Mesothelial cell of epicardium (in vitro differentiated cells): ENCODE measurements at regions not wholly inside any gene's neighbourhood (a gene's known extent, or its start where the extent isn't known, plus 50 kb on each side); places are given as distances from the start of the nearest gene placed in this dataset.
A peak's percentile ranks its signal among the peaks of the same experiment; 100 is the strongest.

Source experiments
- DNase-seq, 2 experiments: peaks; one replicate each; pipeline ENCODE4 v3.0.0; 2021; ENCODE audit warnings: low spot score in 2 of 2; ENCODE audit not compliant: unreplicated experiment in 2 of 2
- H3K27ac Mint-ChIP-seq: 2 replicates; pipeline ENCODE4 v1.8.0; 2021; ENCODE audit warnings: mixed read lengths
- H3K27me3 Mint-ChIP-seq: 2 replicates; pipeline ENCODE4 v1.8.0; 2021; ENCODE audit warnings: low read depth, mixed read lengths
- H3K36me3 Mint-ChIP-seq: 2 replicates; pipeline ENCODE4 v1.8.0; 2021; ENCODE audit warnings: mixed read lengths
- H3K4me1 Mint-ChIP-seq: 2 replicates; pipeline ENCODE4 v1.8.0; 2021; ENCODE audit warnings: mixed read lengths
- H3K4me3 Mint-ChIP-seq: 2 replicates; pipeline ENCODE4 v1.8.0; 2021; ENCODE audit warnings: mild to moderate bottlenecking, moderate library complexity, mixed read lengths
- H3K9me3 Mint-ChIP-seq: 2 replicates; pipeline ENCODE4 v1.8.0; 2021; ENCODE audit warnings: mixed read lengths
- TF ChIP-seq, protein P1 (sequence below): fragments of 200-600 bp; sonication (generic); IDR thresholded peaks from one replicate; pipeline ENCODE4 v1.5.0; 2021; ENCODE audit warnings: antibody characterized with exemption; ENCODE audit not compliant: unreplicated experiment

DNA sequence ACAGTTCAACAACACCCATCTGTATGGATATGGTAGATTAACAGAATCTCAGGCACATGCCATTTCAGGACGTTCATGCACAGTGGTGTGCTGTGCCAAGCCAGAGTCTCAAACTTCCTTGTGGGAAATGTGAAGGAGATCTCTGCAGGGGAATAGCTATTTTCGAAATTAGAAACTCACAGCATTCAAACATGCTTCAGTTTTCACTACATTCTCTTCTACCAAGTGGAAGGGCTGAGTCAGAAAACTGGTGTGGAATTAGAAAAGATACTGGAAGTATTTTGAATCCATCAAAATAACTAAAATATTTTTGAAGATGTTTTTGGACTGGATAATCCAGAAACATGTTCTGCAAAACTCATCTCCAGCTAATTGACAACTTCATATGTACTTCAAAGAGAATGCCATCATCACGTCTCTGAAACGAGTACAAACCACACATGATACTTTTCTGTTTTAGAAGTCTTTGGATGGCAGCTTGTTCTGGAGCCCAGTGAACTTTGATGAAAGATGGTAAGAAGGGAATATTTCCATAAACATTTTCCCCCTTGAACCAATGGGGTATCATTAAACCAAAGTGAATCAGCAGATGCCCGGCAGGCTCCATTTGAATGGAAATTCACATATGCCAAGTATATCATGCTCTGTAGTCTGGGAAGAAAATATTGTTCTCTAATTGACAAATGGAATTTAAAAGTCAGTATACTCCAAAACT, 616.3 kb upstream of the IGFBP3 start:
- H3K27me3 Mint-ChIP-seq, result no peaks in the 10 kb centered on the region

DNA sequence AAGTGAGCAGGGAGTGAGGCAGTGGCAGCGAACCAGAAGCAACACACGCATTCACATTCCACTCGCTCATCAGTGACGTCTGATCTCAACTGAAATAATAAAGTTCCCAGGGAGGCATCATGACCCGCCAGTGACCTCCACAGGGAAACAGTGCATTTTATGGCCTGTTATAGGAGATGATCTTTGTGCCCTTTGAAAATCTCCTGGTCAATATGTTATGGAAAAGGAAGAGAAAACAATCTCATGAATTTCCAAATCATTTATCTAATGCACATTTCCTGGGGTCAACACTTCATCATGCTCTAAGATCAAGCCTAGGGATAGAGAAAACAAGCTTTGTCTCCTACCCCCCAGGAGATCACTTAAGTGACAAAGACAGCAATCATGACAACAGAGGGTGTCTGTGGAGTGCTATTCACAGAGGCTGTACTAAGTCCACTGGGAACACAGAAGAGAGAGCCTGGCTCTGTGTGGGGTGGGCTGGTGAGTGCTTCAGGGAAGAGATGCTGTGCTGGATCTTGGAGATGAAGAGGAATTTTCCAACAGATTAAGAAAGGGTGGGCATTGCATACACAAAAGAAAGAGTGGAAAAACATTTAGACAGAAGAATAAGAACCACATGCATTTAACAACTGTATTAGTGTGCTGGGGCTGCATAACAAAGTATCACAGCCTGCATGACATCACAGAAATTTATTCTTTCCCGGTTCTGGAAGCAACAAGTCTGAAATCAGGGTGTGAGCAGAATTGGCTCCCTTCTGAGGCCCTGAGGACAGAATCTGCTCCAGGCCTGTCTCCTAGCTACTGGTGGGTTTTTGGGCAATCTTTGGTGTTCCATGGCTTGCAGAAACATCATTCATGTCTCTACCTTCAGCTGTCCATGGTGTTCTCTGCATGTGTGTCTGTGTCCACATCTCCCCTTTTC, 613.9 kb upstream of the IGFBP3 start:
- H3K4me1 Mint-ChIP-seq, result peaks cover 43% of the 10 kb centered on the region
- H3K9me3 Mint-ChIP-seq, result peaks cover 23% of the 10 kb centered on the region
- peak overlapping the region; percentile 91 for H3K27ac Mint-ChIP-seq
- DNase-seq, result no peak
- no peaks in the 10 kb centered on the region for H3K27me3 Mint-ChIP-seq
- H3K4me3 Mint-ChIP-seq, result no peak overlapping the region
- H3K36me3 Mint-ChIP-seq, result peaks cover 41% of the 10 kb centered on the region
- TF ChIP-seq, protein P1, sequence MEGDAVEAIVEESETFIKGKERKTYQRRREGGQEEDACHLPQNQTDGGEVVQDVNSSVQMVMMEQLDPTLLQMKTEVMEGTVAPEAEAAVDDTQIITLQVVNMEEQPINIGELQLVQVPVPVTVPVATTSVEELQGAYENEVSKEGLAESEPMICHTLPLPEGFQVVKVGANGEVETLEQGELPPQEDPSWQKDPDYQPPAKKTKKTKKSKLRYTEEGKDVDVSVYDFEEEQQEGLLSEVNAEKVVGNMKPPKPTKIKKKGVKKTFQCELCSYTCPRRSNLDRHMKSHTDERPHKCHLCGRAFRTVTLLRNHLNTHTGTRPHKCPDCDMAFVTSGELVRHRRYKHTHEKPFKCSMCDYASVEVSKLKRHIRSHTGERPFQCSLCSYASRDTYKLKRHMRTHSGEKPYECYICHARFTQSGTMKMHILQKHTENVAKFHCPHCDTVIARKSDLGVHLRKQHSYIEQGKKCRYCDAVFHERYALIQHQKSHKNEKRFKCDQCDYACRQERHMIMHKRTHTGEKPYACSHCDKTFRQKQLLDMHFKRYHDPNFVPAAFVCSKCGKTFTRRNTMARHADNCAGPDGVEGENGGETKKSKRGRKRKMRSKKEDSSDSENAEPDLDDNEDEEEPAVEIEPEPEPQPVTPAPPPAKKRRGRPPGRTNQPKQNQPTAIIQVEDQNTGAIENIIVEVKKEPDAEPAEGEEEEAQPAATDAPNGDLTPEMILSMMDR, result no peak

More for the DNA sequence above, 616.3 kb upstream of the IGFBP3 start:
- DNase-seq, result no peak
- peaks cover 20% of the 10 kb centered on the region for H3K36me3 Mint-ChIP-seq
- H3K27ac Mint-ChIP-seq, result peak overlapping the region; percentile 91
- H3K4me1 Mint-ChIP-seq, result peaks cover 53% of the 10 kb centered on the region
- H3K9me3 Mint-ChIP-seq, result peaks cover 7% of the 10 kb centered on the region
- H3K4me3 Mint-ChIP-seq, result no peak overlapping the region
- TF ChIP-seq, protein P1, result no peak

DNA sequence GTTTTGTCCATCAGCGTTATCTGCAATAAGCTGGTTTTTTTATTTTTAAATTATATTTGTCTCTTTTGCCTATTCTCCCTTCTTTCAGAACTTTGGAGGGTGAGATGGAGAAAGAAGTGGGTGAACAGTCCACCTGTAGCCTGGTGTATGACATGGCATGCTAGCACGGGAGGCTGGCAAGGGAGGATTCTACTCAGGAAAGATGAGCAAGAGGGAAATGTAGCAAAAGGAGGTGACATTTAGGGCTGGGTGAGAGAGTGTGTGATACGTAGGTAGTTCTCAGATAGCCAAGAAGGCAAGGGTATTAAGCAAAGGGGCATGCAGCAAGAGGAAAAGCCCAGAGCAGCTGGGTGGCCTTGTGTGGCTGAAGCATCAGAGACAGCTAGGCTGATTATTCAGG, 612.9 kb upstream of the IGFBP3 start:
- Mint-ChIP-seq H3K4me3 (no peak overlapping the region), H3K9me3 (peaks cover 28% of the 10 kb centered on the region), H3K27ac (peak overlapping the region; percentile 91), H3K4me1 (peaks cover 43% of the 10 kb centered on the region), H3K36me3 (peaks cover 42% of the 10 kb centered on the region), H3K27me3 (no peaks in the 10 kb centered on the region)
- no peak for DNase-seq
- TF ChIP-seq, protein P1, result no peak

DNA sequence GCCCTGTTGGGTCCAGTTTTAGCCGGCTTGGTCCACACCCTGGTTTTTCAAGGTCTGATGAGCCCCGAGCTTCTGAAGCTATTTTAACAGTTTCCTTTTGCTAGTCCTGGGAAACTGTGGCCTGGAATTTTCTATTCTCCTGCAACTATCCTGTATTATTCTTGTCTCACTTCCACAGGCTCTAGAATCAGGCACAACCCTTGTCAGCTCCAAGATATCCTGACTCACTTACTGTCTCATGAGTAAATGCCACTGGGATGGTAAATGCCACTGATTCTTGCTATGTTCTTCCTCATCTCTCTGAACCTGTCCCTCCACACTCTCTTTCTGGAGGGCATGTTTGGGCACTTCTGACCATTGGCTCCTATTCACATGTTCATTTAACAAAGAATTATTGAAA, 611.5 kb upstream of the IGFBP3 start:
- DNase-seq, result no peak
- TF ChIP-seq, protein P1, result no peak
- H3K4me3 Mint-ChIP-seq, result no peak overlapping the region
- H3K9me3 Mint-ChIP-seq, result peaks cover 36% of the 10 kb centered on the region
- no peaks in the 10 kb centered on the region for H3K27me3 Mint-ChIP-seq
- peaks cover 50% of the 10 kb centered on the region for H3K36me3 Mint-ChIP-seq
- H3K4me1 Mint-ChIP-seq, result peaks cover 37% of the 10 kb centered on the region
- H3K27ac Mint-ChIP-seq, result peak overlapping the region; percentile 65

DNA sequence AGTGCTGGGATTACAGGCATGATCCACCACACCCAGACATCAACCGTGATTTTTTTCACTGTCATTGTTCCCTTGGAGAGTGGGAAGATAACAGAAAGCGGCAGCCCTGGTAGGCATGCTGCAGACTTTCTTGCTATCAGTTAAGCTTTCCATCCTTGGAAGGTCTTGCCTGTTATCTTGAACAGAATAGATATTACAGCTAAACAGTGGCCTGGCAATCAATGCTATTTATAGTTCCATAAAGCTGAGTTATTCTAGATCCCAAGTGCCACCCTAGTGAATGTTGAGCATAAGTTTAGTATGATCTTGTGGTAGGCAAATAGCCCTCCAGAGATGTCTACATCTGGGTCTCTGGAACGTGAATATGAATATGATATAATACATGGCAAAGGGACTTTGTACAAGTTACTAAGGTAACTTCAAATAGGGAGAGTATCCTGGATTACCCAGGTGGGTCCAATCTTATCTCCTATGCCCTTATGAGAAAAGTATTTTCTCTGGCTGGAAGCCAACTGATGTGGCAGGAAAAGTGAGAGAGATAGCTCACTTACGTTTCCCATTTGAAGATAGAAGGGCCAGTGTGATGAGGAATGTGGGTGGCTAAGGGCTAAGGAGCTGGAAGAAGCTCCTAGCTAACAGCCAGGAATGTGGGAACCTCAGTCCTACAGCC, 609.1 kb upstream of the IGFBP3 start:
- H3K36me3 Mint-ChIP-seq, result peaks cover 42% of the 10 kb centered on the region
- H3K9me3 Mint-ChIP-seq, result peaks cover 41% of the 10 kb centered on the region
- peaks cover 19% of the 10 kb centered on the region for H3K4me1 Mint-ChIP-seq
- no peaks in the 10 kb centered on the region for H3K27me3 Mint-ChIP-seq
- H3K27ac Mint-ChIP-seq, result no peak overlapping the region
- H3K4me3 Mint-ChIP-seq, result no peak overlapping the region
- no peak for DNase-seq
- TF ChIP-seq, protein P1, result no peak
